GM19238 (cell line): ENCODE measurements at regions not wholly inside any gene's neighbourhood (a gene's known extent, or its start where the extent isn't known, plus 50 kb on each side); places are given as distances from the start of the nearest gene placed in this dataset.

Experiments used
- DNase-seq: peaks from one replicate; pipeline ENCODE4 v3.0.0; 2011; ENCODE audit warnings: low spot score; ENCODE audit not compliant: insufficient read length

DNA sequence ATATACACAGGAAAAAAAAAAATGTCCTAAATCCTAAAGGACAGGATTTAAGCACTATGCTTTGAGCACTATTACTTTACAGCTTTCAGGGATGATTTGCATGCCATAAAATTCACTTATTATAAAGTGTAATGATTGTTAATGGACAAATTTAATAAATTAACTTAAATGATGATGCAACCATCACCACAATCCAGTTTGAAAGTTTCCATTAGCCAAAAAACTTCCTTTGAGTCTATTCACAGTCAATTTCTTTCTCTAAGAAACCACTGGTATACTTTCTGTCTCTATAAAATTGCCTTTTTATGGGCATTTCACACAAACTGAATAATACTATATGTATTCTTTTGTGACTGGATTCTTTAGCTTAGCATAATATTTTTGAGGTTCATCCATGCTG lies 111.1 kb upstream of the RIOK3 start:
- DNase-seq, result no peak

DNA sequence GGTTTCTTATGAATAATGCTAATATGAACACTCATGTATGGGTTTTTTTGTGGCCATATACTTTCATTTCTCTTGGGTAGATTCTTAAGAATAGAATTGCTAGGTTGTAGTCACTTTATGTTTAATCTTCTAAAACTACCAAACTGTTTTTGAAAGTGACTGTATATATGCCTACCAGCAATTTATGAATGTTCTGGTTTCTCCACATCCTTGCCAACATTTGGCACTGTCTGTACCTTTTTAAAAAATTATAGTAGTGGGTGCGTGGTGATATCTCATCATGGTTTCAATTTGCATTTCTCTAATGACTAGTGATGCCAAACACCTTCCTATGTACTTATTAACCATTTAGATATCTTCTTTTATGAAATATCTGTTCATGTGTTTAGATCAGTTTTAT lies 110.6 kb upstream of the RIOK3 start:
- DNase-seq, result no peak

DNA sequence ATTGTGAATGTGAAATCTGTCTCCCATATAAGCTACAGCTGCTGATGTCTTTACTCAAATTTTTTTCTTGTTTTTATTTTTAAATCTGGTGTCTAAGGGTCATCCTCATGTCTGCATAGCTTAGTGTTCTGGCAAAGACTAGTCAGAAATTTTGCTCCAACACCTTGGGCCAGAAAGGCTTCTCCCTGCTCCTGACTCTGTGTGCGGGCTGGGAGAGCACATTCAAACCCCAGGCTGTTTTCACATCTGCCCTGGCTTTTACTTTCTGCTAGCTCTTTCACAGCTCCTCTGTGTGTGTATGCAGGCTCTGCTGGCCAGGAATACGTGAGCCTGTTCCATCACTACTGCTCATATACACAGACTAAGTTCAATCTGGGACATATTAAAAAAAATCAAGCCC lies 102.9 kb upstream of the RIOK3 start:
- no peak for DNase-seq

- DNase-seq, result no peak
These were observed 101.6 kb upstream of the RIOK3 start for GRCh38 chr18:23351521-23351920.

GRCh38 chr18:23352042-23352441 lies 101.0 kb upstream of the RIOK3 start:
- DNase-seq, result no peak

DNA sequence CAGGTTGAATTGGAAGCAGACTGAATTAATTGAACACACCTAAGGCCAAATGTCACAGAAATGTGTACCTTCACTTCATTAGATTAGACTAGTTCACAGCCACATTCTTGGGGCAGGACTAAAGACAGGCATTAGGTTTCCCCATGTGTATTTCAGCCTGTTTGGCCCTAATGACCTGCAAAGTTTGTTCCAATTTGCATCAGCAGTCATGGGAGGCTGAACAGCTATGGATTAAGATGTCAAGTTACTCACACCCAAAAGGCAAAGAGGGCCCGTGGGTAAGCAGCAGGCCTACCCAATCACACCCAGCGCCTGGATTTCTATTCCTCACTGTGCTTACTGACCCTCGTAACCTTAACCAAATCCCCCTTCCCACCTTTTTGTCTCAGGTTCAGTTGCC lies 99.6 kb upstream of the RIOK3 start:
- no peak for DNase-seq

- DNase-seq, result no peak
These were observed 98.5 kb upstream of the RIOK3 start for GRCh38 chr18:23354625-23355024.

GRCh38 chr18:23355206-23355605 lies 97.9 kb upstream of the RIOK3 start:
- DNase-seq, result no peak

- no peak for DNase-seq
These were observed 96.7 kb upstream of the RIOK3 start for GRCh38 chr18:23356424-23356823.

DNA sequence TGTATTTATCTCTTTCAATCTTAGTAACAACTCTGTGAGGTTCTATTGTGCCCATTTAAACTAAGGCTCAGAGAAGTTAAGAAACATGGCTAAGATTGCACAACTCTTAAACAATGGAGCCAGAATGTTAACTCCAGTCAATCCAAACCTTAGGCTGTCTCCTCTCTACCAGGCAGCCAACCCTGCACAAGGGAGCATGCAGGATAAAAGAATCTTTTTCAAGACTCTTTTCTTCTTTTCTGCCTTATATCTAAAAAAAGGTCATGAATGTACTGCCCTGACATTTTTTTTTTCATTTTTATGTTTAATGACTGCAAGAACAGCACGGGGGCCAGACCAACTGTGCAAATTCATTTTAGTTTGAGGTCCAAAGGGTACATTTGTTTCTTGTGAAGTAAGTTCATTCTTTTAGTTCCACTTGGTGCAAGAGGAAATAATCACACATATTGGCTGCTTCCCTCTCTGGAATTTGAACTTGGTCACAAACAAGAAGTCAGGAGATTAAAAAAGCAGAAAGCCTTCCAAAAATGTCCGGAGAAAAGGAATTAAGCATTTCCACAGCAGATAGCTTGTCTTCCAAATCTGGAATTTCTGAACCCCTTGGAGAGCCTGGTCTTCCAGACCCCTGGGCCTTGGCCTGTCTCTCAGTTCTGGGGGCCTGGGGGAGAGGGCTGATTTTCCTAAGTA lies 96.0 kb upstream of the RIOK3 start:
- no peak for DNase-seq

- no peak for DNase-seq
These were observed 95.0 kb upstream of the RIOK3 start for GRCh38 chr18:23357996-23358594.

- no peak for DNase-seq
These were observed 93.7 kb upstream of the RIOK3 start for GRCh38 chr18:23359421-23359820.

DNA sequence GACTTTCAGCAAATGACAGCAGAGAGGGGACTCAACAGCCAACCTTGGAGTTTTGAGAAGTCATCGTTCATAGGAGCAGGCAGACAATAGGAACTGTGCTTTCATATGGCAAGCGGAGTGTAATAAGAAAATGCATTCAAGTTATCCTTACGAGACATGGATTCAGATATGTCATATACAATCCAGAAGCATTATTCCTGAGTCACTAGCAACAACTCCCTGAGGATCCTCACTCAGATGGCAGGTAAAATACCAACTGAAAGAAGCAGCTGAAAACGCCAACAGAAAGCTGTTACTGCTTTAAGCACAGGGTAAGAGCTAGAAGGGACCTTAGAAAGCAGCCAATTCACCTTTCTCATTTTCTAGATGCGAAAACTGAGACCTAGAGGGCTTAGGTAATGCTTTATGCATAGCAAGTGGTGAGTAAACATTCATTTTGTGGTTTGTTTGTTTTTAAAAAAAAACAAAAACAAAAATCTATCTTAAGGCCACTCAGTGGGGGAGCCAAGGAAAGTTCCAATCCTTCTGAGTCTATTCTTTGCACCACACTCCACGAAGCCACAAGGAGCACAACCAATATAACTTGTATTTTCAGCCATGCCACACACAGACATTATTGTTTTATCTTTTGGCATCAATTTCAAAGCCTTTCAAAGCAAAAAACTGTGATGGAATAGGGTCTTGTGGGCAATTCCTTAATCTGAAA lies 89.1 kb upstream of the RIOK3 start:
- no peak for DNase-seq

- DNase-seq, result no peak
These were observed 87.5 kb upstream of the RIOK3 start for GRCh38 chr18:23365602-23366001.

DNA sequence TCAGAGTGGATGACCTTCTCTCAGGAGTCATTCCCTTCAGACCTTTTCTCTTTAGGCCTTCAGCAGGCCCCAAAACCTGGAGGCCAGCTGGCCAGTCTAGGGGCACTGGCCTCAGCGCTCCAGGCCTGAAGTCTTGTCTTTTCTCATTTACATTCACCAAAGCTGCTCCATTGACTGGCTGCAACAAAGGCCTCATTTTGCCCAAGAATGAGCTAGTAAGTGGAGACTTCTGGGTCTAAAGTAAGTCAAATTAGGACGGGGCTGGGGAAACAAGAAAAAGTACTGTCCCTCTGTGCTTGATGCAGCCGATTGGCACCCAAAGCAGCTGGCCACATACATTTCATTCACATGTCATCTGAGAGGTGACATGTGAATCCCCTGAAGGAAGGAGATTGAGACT lies 83.8 kb upstream of the RIOK3 start:
- DNase-seq, result no peak

DNA sequence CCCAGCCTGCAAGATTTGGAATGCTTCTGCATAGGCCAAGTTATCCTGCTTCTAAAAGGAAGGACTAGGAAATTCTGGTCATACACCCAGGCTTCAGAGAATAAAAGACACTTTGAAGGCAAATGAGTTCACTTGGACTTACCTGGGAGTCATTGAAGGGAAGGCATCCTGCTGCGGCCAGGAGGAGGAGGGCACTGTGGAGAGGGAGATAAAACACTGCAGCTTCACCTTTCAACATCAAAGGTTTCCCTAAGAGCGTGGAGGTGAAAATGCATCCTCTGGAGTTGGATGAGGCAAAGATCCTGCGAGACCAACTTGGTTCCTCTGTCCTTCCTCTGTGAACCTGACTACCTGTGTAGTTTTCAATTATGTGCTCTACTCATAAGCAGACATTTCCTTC lies 79.5 kb upstream of the RIOK3 start:
- DNase-seq, result no peak

DNA sequence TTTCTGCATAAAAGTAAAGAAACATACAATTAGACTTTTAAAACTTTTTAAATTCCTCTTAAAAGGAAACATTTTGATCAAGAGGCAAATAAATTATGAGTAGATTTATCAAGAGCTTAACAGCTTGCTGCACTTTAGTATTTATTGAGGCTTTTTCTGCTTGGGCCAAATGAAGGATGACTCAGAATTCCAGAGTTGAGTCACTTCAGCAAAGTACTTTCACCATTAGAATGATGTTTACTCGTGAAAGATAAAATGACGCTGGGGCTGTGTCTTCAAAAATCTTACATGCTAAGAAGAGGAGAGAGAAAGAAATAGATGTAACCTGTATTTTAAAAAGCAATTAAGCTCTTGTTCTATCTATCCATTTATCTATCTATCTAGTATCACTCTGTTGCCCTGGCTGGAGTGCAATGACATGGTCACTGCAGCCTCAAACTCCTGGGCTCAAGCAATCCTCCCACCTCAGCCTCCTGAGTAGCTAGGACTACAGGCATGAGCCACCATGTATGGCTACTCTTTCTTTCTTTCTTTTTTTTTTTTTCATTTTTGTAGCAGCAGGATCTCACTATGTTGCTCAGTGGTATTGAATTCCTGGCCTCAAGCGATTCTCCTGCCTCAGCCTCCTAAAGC lies 75.3 kb upstream of the RIOK3 start:
- DNase-seq, result no peak

GRCh38 chr18:23378302-23378686 lies 74.8 kb upstream of the RIOK3 start:
- DNase-seq, result no peak

DNA sequence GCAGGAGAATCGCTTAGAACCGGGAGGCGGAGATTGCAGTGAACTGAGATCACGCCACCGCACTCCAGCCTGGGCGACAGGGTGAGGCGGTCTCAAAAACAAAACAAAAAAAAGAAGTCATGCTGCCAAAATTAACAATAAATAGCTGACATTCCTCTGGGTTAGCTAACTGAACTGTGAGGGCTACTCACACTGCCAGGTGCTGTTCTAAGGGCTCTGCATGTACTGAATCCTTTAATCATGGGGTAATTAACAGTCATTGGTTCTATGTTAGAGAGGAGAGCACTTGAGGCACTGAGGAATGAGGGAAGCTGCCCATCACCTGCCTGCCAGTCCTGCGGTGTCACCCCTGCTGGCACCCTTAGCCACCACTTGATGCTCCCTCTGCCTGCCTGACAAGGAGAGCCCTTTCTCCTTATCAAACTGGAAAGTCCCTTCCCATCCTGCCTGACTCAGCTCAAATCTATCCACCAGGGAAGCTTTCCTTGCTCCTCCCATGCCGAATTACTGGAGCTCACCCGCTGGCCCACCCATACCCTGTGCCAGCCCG lies 73.0 kb upstream of the RIOK3 start:
- DNase-seq, result no peak

DNA sequence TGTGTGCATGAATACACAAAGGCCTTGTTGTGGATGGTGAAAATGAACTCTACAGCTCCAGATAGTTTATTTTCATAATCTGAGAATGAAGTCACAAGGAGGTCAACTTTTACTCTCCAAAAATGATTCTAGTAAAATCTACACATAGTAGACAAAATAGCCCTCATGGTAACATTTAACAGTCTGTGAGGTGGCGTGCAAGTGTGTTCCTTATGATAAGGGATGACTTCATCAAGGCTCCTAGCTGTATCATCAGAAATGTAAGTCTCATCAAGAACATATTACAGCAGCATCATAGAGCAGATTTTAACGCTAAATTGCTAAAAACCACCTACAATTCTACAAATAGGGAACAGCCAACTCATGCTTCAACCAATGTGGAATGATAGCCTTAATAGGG lies 72.3 kb upstream of the RIOK3 start:
- DNase-seq, result no peak

DNA sequence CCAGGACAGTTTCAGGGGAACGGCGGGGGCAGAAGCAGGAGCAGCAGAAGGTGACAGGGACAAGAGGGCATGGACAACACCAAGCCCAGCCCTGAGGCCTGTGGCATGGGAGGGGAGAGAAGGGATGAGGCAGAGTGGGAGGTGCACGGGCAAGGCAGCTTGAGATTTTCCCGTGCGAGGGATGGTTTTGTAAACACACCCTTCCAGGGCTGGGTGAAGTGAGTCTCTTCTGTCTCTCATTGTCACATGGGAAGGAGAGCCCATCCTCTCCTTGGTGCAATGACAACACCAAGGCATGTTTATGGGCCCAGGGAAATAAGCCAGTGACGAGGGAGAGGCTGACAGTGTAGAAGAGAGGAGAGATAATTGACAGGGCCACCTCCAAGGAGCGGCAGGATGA lies 69.6 kb upstream of the RIOK3 start:
- no peak for DNase-seq
